AG10803 (cell line): ENCODE measurements at regions not wholly inside any gene's neighbourhood (a gene's known extent, or its start where the extent isn't known, plus 50 kb on each side); places are given as distances from the start of the nearest gene placed in this dataset.

Source experiments
- DNase-seq: peaks from one replicate; pipeline ENCODE4 v3.0.0; 2010; ENCODE audit warnings: low read depth
- H3K4me3 ChIP-seq: 2 replicates; pipeline ENCODE4 v1.5.1; 2011; ENCODE audit warnings: mild to moderate bottlenecking, low read length, control low read depth
- TF ChIP-seq, protein P1 (sequence below): conservative IDR thresholded peaks from 2 replicates; pipeline ENCODE4 v1.5.1; 2011; ENCODE audit warnings: mild to moderate bottlenecking, low read length, control low read depth, inconsistent platforms

DNA sequence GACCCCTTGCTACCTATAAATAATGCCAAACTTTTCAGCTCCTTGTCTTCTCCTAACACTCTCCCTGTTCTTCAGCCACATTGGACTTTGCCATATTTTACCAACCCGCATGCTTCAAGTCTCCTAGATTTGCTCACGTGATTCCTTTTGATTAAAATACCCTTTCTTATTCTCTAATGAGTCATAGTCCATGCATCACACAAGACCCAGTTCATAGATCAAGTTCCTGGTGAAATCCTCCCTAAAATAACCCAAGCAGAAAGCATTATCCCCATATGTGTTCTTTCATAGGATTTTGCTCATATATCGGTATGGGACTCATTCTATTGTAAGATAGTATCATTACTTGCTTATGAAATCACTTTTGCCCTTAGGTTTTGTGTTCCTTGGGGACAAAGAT is 108.9 kb upstream of the STXBP5 start:
- DNase-seq: no peak
- no peak overlapping the region for H3K4me3 ChIP-seq
- TF ChIP-seq, protein P1, sequence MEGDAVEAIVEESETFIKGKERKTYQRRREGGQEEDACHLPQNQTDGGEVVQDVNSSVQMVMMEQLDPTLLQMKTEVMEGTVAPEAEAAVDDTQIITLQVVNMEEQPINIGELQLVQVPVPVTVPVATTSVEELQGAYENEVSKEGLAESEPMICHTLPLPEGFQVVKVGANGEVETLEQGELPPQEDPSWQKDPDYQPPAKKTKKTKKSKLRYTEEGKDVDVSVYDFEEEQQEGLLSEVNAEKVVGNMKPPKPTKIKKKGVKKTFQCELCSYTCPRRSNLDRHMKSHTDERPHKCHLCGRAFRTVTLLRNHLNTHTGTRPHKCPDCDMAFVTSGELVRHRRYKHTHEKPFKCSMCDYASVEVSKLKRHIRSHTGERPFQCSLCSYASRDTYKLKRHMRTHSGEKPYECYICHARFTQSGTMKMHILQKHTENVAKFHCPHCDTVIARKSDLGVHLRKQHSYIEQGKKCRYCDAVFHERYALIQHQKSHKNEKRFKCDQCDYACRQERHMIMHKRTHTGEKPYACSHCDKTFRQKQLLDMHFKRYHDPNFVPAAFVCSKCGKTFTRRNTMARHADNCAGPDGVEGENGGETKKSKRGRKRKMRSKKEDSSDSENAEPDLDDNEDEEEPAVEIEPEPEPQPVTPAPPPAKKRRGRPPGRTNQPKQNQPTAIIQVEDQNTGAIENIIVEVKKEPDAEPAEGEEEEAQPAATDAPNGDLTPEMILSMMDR: no peak

DNA sequence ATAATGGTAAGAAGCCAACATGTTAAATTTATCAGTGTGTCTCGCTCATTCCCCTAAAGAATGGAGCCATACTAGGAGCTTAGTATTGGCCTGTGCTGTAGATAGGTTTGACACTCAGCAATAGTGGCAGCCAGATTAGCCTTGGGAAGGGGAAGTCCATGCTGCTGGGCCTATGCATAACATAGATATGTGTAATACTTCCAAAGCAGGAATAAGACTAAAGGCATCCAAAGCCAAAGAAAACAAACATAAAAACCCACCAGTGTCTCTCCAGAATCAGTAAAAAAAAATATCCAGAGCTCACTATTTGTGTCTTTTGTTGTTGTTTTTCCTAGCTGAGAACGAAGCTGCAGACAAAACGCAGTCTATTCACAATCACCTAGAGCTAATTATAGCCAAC is 104.2 kb upstream of the STXBP5 start:
- no peak overlapping the region for H3K4me3 ChIP-seq
- TF ChIP-seq, protein P1: no peak
- peak; percentile 53 for DNase-seq

DNA sequence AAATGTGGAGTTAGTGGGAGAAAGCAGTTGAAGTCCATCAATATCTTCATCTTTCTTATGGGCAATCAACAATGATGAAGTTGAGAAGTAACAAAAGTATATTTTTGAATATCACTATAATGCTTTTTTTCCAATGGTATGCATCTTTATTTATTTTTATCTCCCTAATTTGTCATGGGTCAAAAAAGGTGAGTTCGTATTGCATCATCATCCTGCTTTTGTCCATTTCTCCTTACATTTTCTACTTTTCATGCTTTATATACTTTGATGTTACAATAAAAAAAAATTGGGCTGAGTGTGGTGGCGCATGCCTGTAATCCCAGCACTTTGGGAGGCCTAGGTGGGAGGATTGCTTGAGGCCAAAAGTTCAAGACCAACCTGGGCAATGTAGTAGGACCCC is 101.2 kb upstream of the STXBP5 start:
- TF ChIP-seq, protein P1: no peak

DNA sequence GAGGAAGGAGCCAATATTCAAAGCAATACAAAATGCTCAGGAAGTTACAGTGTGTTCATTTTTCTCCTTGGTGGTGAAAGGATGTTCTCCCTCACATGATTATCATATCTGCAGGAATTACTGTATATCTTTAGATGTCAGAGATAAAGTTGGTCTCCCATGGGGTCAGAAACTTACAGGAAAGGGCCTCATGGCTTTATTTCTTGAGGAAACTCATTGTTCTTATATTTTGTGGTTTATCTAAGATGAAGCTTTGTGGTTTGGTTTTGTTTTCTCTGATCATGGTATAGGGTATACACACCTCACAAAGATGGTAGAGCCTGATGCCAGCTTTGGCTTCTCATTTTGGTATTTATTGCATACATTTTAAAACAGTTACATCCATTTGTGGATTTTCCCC is 100.5 kb upstream of the STXBP5 start:
- H3K4me3 ChIP-seq: no peak overlapping the region
- TF ChIP-seq, protein P1: no peak
- no peak for DNase-seq

More for the DNA sequence above, 101.2 kb upstream of the STXBP5 start:
- DNase-seq: no peak
- H3K4me3 ChIP-seq: no peak overlapping the region

DNA sequence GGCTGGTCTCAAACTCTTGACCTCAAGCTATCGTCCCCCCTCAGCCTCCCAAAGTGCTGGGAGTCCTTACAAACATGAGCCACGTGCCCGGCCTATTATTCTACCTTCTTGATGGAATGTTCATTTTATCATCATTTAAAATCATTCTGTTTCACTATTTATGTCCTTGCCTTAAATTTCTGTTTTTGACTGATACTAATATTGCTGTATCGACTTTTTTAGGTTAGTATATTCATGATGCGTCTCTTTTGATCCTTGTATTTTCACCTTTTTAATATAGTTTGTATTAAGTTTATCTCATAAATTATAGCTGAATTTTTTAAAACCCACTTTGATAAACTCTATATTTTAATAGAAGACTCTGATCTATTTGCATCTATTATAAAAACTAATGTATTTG is 98.4 kb upstream of the STXBP5 start:
- no peak overlapping the region for H3K4me3 ChIP-seq
- TF ChIP-seq, protein P1: no peak
- DNase-seq: no peak

DNA sequence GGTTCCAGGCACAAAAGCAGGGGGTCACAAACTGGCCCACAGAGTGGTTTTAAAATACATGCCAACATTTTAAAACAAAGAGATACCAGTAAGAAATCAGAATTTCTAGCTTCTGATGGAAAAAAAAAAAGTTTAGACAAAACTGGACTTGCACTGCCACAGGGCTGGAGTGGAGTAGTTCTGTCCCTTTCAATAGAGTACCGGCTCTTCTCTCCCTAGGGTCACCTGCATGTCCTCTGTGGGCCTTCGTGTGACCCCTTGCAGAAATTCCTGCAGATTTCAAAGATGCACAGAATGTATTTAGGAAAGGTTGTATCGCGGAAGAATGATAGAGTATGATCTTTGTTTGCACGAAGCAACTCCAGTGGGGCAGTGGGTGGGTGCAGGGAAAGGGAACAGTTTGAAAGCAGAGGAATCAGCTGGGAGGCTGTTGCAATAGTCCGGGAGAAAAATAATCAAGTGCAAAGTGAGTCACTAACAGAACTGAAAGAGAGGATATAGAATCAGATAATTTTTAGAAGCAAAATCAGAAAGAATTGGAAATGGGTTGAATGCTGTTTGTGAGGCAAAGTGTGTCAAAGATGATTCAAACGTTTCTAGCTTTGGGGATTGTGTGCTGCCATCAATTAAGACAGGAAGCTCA is 97.3 kb upstream of the STXBP5 start:
- H3K4me3 ChIP-seq: no peak overlapping the region
- TF ChIP-seq, protein P1: no peak
- peak; percentile 17 for DNase-seq

DNA sequence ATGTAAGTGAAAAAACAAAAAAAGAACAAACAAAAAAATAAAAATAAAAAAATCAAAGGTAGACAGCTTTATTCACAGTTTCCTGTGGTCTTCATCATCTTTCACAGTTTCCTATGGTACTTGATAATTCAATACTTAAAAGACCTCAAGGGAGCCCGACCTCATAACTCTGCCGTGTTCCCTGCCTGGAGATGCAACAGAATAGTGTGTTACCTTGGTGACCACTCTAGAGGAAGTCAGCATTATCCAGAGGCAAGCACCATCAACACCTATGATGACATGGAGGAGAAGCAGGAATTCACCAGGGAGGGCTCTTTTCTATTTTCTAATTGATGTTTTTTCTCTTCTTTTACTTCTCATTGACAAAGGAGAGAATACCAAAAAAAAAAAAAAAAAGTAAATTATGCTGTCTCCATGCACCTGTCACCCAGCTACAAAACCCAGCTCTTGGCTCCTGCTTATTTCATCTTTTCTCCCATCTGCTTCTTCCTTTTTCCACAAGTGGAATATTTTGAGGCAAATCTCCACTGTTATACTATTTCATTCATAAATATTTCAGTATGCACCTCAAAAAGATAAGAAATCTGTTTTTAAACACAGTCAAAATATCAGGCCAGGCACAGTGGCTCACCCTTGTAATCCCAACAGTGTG is 95.8 kb upstream of the STXBP5 start:
- H3K4me3 ChIP-seq: no peak overlapping the region
- no peak for DNase-seq
- TF ChIP-seq, protein P1: no peak
